Suppressor macrophage treated with lipopolysaccharide for 1 hour (primary cell): ENCODE measurements at regions not wholly inside any gene's neighbourhood (a gene's known extent, or its start where the extent isn't known, plus 50 kb on each side); places are given as distances from the start of the nearest gene placed in this dataset.

ENCODE experiments used
- DNase-seq, 3 donors: peaks; one replicate each; pipeline ENCODE4 v3.0.0-alpha.2; 2020 to 2022

DNA sequence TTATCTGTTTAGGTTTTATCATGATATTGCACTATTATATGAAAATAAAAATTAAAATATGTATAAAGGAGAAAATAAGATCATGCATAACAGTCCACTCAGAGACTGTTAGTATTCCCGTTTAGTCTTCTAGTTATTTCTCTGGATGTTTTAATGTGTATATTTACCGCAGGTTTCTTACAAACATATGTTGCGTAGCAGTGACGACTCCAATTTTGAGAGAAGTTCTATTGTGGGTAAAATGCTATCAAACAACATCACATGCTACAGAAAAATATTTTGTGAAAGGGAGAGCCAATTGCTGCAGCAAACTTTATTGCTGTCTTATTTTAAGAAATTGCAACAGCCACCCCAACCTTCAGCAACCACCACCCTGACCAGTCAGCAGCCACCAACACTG lies 72.4 kb upstream of the NXT1 start:
- no peak for DNase-seq

DNA sequence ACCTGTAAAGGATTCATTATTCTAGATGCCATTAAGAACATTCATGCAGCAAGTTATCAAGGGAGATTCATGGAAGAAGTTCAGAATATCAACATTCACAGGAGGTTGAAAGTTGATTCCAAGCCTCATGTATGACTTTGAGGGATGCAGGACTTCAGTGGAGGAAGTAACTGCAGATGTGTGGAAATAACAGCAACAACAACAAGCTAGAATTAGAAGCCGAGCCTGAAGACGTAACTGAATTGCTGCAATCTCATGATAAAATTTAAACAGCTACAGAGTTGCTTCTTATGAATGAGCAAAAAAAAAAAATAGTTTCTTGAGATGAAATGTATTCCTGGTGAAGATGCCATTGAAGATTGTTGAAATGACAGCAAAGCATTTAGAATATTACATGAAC lies 73.3 kb upstream of the NXT1 start:
- DNase-seq: peak in 2 of 3 donors; percentile 16 to 29

DNA sequence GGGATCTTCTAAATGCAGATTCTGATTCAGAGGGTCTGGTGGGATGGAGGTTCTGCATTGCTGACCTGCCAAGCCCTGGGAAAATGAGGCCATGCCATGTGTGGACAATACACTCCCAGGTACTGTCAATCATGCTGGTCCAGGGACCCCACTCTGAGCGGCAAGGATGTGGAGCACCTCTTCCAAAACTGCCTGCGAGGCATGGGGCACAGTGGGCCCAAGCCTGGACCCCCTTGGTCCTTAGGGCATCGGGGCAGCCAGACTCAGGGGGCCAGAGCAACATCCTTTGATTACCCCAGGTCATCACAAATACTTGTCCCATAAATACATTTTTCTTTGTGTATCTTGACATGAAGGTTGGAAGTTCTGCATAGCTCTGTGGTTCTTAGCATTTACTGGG lies 76.8 kb upstream of the NXT1 start:
- DNase-seq: no peak

DNA sequence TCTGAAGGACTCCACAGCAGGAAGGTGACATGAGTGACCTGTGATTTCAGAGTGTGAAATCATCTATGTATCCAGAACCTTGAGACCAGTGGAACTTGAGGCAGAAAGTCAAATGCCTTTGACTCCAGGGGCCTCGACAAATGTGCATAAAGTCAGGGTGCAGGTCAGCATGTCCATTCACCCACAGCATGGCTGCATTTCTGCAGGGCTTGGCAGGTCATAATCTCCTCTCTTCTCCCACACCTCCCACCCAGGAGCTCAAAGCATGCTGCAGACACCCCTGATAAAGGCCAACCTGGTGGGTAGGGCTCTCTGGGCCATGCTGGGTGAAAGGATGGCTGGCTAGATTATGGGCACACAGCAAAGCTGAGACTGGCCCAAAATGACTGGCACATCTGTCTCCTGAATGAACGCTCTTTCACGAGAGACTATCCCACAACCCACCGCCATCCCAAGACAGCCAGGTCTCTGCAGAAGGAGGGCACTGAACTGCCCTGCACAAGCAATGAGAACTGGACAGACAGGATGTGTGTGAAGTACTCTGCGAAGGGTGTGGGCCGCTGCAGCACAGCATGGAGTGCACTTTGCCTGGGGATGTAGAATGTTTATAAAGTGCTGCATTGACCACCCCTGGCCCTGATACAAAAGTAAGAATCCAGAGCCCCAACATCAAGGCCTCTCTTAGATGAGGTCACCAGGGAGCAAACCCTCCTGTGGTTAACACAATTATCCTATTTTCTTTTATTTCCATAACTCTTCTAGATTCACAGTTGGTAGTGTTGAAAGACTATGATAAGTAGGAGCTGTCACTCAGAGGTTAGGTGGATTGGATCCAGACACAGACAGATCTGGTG lies 78.2 kb upstream of the NXT1 start:
- DNase-seq: no peak

DNA sequence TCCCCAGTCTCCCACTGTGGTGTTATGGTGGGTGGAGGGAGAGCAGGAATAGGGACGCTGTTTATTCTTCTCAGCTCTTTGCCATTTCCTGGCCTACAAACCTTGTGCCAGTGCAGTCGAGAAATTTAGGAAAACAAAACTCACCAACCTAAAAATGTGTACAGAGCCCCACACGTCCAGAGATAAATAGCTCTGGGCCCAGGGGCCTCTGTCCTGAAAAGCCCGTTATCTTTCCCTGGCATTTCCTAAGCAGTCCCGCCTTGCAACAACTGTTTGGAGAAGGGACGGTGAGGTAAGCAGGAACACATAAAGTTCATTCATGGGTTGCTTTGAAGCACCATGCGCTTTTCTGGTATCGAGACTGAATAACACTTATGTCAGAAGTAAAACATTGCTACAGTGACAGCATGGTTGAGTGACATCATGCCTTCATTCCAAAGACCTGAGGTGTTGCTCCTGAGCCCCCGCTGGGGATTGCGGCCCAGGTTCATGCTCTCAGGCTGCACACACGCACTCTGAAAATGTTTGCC lies 80.1 kb upstream of the NXT1 start:
- DNase-seq: no peak

DNA sequence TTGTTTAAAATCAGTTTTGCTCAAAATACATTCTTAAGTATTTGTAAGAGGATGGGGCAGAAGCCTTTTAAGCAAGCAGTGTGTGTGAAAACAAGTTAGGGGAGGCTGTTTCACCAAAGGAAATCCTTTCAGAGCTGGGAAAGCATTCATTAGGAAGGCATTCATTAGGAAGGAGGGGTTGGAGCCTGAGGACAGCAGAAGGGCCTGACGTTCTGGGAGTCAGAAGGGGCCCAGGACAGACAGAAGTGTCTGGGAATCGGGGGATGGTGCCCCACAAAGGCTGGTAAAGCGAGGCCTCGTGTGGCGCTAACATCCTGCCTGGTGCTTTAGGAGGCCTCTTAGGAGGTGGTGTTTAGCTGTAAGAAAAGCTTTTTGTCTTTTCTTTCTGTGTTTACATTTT lies 80.6 kb upstream of the NXT1 start:
- DNase-seq: no peak

DNA sequence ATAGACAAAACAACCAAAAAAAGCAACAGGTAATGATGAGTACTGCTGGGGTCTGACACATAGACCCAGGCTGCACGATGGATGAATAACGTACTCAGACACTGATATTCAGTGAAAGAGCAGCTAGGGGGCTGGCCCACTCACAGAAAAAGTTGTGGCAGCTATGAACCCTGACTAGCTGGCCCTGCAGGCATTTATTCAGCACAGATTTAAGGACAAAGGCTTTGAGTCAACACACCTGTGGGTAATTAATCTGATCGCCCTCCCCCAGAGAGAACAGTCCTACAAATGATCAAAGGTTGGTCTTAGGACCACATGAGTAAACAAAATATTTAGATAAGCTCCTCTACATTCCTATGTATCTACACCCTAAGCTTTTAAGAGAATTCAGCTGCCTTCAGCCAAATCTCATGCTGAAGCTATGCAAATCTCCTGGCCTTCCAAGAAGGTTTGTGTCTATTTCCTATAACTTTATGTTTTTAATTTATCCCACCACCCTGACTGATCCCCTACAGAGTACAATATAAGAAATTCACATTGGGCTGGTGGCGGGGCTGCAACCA lies 81.7 kb upstream of the NXT1 start:
- no peak for DNase-seq

DNA sequence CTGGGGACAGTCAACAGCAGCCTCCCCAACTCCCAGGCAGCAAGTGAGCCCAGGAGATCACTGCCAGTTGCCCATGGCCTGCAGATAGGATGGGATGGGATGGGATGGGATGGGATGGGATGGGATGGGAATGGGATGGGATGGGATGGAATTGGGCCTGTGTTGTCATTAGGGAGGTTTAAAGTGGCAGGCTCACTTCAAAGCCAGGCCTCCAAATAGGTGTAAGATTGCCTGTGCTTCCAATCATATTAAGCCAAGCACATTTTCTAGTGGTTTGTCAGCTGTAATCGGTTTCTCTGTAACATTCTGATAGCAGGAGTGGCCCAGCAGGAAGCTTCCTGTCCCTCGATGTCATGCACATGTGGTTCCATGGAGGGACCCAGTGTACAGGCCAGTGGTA lies 82.7 kb upstream of the NXT1 start:
- no peak for DNase-seq

DNA sequence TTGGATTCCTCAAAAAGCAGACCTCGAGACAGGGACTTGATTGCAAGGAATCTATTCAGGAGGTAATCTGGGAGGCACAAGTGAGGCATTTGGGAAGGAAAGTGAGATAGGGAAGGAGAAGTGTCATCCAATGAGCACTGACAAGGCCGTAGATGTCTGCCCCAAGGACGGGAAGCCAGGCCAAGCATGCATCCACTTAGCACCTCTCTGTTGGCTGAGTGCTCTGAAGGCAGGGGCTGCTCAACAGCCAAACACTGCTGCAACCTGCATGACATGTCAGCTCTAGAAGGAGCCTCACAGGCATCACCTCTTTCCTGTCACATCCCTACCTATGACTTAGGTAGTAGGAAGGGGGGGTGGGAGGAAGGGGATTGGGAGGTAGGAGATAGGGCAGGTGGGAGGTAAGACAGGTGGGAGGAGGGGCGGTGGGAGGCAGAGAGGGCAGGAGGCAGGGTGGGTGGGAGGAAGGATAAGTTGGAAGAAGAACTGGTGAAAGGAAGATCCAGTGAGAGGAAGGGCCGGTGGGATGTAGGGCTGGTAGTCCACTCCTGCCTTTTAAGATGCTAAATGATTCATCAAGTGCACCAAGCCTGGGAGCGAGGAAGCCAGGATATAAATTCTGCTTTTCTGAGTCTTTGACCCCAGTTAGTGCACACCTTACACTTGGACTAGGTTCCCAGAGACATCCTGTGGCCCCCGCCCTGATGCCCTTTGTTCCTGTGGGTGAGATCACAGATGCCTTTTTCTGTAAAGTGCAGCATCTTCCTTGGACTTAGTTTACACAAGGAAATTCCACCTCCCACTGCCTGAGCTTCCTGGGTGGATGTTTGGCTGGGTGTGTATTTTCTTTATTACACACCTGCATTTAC lies 83.8 kb upstream of the NXT1 start:
- DNase-seq: no peak

DNA sequence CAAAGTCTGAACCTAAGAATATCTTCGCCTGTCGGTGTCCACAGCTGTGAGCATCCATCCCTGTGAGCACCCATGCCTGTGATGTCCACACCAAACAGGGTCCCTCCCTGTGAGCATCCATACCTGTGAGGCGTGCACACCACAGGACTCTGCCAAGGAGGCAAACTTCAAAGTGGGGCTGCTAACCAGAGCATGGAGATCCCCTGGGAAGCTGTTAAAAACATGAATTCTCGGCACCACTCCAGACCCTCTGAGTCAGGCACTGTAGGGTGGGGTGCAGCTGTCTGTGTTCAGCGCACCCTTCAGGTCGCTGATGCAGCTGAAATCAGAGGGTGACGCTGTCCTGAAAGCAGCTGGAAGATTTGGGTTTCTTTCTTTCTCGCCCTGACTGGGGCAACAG lies 85.4 kb upstream of the NXT1 start:
- DNase-seq: no peak

DNA sequence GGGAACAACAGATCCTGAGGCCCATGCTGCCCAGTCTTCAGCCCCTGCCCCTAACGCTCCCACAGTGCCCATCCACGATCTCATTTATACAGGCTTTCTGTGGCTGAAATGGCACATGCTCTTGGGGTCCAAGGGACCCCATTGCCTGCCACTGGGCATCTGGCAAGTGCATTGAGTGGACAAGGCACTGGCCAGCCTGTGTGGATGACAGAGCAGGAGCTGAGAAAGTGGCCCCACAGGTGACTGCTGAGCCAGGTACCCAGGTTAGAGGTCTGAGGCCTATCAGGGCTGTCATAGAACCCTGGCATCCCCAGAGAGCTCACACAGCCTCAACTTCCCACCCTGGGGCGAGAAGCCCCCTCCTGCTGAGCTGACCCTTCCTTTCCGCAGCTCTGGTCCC lies 86.0 kb upstream of the NXT1 start:
- DNase-seq: no peak

DNA sequence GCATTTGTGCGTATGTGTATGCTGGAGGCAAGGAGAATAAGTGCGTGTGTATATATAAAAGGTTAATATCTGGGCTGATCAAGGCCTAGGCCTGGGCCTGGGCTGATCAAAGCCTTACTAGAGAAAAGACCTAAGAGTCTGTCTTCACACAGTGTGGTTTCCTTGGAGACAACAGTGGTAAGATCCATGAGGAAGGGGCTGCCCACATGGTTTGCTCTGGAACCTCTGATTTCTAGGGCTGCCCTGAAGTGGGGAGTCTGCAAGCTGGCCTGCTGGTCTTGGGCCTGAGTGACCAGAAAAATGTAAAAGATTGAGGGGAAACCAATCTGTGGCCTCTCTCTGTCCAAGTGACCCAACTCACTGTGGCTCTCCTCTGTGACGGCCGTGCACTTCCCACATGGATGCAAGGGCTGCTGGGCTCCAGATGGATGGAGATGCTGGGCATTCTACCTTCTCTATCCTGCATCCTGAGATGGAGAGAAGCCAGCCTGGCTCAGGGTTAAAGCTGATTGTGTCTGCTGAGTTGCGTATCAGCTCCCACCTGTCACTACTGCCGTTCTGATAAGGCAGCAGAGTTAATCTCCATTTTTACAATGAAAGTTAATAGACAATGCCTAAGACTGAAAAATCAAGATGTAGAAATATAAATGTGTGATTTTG lies 90.3 kb upstream of the NXT1 start:
- DNase-seq: no peak

DNA sequence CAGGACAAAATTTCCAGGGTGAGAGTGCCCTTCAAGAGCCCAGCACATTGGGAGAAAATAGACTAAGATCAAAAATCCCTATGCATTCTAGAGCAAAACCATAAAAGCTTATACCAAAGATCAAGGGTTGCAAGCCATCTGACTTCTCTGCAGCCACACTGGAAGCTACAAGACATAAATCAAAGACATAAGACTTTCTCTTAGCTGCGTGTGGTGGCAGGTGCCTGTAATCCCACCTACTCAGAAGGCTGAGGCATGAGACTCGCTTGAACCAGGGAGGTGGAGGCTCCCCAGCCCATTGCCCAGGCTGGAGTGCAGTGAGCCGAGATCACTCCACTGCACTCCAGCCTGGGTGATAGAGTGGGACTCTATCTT lies 91.9 kb upstream of the NXT1 start:
- DNase-seq: no peak

DNA sequence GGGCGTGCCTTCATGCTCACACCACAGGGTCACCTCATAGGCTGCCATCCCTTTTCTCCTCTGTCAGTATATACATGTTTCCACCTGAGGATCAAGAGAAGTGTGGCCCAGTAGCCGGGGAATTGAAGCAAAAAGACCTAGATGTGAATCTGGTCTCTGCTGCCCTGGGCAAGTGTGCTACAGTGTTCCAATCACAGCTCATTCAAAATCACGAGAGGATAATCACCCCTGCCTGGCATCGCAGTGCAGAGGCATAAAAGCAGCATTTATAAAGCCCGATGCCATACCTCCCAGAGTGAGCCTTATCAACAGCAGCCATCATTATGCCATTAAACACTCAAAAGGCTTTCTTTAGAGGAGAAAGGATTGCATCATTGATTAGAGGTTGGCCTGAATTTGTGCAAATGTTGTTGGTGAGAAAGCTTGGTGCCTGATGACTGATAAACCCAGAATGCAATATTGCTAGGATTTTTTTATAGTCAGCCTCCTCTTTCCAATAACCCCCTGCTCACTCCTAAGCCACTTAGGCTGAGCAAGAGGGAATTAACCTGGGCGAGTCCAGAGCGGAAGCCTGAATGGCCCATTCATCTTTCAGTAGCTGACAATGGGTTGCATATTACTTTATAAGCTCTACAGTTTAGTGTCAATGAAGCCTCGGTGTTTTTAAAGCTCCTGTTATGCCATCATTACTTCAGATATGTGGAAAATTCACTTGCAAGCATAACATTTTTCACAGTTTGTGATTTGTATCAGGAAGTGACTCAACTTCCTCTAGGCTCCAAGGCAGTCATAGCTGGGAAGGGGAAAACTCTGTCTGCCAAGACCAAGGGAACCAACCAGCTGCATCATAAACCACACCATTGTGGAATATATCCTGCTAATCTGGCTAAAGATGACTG lies 92.5 kb upstream of the NXT1 start:
- peak; percentile 87 to 96 (median 93) for DNase-seq

DNA sequence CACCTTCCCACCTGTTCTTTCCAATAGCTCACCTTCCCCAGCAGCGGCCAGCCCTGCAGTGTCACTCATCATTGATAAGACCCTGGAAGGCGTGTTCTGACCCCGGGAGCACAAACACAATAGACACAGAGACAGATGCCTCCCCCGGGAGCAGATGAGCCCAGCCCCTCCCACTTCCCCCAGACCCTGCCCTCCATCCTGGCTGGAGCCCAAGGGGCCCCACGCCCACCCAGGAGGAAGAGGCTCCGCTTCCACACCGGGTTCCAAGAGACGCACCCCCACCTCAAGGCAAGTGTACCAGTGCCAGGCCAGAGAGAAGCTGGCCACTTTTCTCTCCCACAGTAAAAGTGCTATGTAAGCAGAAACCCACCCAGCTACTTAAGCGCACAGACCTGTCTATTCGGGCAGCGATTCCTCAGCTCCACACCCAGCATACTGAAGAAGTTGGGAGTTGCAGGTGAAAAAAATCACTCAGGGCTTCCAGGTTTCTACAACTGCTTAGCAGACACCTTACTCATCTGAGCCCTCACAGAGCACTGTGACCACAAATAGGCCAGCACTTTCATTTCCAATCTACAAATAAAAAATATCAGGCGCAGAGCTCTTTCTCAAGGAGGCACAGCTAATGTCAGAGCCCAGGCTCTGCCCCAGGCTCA lies 93.4 kb upstream of the NXT1 start:
- DNase-seq: peak in 1 of 3 donors; percentile 32

DNA sequence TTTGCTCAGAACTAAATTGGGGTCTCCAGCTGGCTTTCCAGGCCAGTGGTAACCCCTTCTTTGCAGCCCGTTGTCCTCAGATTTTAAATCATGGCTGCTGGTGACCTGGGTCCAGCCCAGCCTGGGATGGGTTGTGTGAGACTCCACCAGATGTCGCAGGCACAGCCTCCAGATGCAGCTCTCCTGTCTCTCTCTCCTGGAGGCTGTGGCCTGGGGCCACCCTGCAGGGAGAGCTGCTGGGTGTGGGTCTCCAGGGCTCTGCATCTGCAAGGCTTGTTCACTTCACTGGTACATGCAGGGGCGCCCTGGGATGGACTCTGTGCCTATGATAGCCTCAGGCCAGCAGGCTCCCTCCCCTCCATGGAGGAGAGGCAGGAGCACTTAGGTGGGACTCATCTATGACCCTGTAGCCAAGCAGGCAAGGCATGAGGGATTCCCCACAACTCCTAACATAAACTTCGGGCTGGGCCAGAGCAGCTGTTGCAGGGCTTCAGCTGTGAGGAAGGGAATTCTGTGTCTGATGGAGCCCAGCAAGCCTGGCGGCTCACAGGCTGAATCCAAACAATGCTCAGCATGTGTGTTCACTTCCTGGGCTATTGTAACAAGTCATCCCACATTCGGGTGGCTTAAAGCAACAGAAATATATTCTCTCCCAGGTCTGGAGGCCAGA lies 94.7 kb upstream of the NXT1 start:
- no peak for DNase-seq

DNA sequence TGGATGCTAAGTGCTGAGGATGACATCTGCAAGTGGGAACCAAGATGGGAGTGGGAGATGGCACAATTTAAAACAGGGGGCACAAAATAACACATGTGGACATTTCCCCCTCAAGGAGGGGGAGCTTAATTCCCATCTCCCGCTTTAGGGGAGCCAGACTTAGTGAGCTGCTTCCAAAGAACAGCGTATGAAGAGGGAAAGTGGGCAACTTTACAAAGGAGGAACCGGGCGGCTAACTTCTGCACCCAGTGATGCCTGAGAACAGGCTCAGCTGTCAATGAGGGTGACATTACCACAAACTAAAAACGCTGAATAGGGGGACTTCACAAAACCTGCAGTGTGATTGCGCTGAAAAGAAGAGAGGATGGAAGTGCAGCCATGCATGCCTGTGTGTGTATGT lies 95.5 kb upstream of the NXT1 start:
- DNase-seq: no peak

DNA sequence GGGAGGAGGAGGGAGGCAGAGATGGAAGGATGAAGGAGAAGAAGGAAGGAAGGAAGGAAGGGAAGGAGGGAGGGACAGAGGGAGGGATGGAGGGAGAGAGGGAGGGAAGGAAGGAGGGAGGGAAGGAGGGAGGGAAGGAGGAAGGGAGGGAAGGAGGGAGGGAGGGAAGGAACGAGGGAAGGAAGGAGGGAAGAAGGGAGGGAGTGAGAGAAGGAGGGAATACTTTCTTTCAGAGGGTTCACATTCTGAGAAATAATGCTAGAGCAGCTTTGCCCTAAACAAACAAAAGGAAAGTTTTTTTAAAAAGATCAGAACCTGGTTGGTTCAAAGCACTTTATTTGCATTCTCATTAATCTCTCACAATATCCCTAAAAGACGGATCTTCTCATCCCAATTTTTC lies 96.1 kb upstream of the NXT1 start:
- no peak for DNase-seq

DNA sequence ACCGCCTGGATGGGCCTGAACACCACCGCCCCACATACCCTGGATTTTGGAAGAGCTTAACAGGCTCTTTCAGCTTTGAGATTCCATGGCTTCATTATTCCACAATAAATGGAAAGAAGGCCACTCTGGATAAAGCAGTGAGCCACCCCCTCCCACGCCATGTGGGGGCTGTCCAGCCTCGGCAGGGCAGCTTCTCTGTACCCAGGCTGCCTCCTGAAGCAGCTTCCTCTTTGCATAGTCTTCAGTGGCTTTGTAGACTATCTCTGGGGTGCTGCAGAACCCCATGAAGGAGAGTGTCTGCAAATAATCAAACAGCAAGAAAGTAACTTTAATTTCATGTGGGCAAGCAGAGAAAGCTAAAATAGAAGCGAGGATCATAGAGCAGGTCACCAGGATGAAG lies 96.6 kb upstream of the NXT1 start:
- DNase-seq: peak; percentile 56 to 72 (median 63)

DNA sequence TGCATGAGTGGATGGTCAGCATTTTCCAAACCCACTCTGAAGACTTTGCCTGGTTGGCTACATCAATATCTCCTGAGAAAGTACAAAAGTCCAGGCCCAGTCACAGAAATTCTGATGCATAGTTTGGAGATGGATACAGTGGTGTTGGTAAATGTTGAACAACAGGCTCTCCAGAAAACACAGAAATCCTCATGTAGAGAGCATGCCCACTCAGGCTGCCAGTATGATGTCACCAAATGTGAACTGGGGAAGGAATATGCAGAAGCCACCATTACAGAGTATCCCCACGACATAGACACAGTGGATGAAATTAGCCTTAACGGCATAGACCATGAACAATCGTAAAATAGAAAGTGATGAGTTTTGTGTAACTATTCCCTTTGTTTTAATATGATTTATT lies 97.1 kb upstream of the NXT1 start:
- no peak for DNase-seq

DNA sequence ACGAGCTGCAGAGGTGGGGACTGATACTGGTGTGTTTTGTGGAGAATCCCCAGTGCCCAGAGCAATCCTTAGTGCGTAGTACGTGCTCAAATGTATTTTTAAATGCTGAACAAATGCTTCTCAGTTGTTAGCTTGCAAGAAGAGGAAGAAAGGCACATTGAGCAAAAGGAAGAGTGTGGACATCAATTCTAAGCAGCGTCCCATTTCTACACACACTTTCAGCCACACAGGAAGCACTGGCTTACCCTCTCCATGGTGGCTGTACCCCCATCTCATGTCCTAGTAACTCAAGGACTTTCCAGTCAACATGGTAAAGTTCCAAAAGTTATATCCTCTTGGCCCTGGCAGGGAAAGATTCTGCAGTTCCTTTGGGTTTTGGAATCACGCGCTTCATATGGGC lies 98.8 kb upstream of the NXT1 start:
- DNase-seq: no peak
